GM10248 (cell line): ENCODE measurements at regions not wholly inside any gene's neighbourhood (a gene's known extent, or its start where the extent isn't known, plus 50 kb on each side); places are given as distances from the start of the nearest gene placed in this dataset.

Experiments
- CTCF ChIA-PET: fragments of 300-600 bp; sonication (Branson Sonifier 250); formaldehyde crosslinking; extraction: SDS; loops from one replicate; lab custom pipeline; 2021; ENCODE audit warnings: antibody characterized with exemption; lab: Yijun Ruan, JAX
- POLR2A ChIA-PET: fragments of 350-650 bp; sonication (Branson Sonifier 250); formaldehyde crosslinking; extraction: SDS; loops from one replicate; lab custom pipeline; 2020; ENCODE audit warnings: antibody characterized with exemption; lab: Yijun Ruan, JAX
- DNase-seq: peaks from one replicate; pipeline ENCODE4 v3.0.0; 2012; ENCODE audit errors: extremely low spot score
- TF ChIP-seq, protein P1 (sequence below): IDR thresholded peaks from 2 replicates; pipeline ENCODE4 v1.5.1; 2012; ENCODE audit warnings: mild to moderate bottlenecking, low read depth; ENCODE audit errors: extremely low read depth, missing control alignments, control extremely low read depth

DNA sequence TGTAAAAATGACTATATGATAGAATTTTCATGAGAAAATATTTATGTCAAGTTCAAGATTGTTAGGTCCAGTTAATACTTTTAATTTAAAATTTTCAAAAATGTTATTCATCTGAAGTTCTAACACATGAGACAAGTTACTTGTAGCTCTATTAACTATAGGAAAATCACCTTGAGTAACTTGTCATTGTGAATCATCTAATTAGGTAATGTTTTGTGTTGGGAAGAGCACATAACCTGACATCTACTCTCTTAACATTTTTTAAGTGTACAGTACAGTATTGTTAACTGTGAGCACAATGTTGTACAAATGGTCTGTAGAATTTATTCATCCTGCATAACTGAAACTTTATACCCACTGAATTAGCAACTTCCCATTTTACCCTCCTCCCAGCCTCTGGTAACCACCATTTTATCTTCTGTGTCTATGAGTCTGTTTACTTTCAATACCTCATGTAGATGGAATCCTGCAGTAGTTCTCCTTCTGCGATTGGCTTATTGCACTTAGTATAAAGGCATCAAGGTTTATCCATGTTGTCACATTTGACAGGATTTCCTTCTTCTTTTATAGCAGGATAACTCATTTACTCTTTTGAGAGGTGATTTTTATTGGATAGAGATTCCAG lies 54.6 kb downstream of the ARL4A start:
- TF ChIP-seq, protein P1, sequence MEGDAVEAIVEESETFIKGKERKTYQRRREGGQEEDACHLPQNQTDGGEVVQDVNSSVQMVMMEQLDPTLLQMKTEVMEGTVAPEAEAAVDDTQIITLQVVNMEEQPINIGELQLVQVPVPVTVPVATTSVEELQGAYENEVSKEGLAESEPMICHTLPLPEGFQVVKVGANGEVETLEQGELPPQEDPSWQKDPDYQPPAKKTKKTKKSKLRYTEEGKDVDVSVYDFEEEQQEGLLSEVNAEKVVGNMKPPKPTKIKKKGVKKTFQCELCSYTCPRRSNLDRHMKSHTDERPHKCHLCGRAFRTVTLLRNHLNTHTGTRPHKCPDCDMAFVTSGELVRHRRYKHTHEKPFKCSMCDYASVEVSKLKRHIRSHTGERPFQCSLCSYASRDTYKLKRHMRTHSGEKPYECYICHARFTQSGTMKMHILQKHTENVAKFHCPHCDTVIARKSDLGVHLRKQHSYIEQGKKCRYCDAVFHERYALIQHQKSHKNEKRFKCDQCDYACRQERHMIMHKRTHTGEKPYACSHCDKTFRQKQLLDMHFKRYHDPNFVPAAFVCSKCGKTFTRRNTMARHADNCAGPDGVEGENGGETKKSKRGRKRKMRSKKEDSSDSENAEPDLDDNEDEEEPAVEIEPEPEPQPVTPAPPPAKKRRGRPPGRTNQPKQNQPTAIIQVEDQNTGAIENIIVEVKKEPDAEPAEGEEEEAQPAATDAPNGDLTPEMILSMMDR = no peak
- ChIA-PET CTCF (interaction anchor here (1.2 kb wide), 1 partner anchor 19 kb away, joined by 3 read pairs; no protein-coding TSS in a partner anchor), POLR2A (no interaction called here)
- no peak for DNase-seq

- ChIA-PET POLR2A (no interaction called here), CTCF (no interaction called here)
Measured at GRCh38 chr7:12746211-12746610, 58.8 kb downstream of the ARL4A start.

GRCh38 chr7:12747687-12748306 lies 60.4 kb downstream of the ARL4A start:
- POLR2A ChIA-PET = no interaction called here
- CTCF ChIA-PET = no interaction called here
- no peak for DNase-seq
- TF ChIP-seq, protein P1 = no peak

More at GRCh38 chr7:12746211-12746610, 58.8 kb downstream of the ARL4A start:
- TF ChIP-seq, protein P1 = no peak
- no peak for DNase-seq

- POLR2A ChIA-PET = no interaction called here
- TF ChIP-seq, protein P1 = no peak
- DNase-seq = no peak
- CTCF ChIA-PET = interaction anchor here (0.7 to 1.3 kb wide), 2 partner anchors 10 to 62 kb away, joined by 3 read pairs; no protein-coding TSS in a partner anchor
Measured at GRCh38 chr7:12749069-12749468, 61.6 kb downstream of the ARL4A start.

DNA sequence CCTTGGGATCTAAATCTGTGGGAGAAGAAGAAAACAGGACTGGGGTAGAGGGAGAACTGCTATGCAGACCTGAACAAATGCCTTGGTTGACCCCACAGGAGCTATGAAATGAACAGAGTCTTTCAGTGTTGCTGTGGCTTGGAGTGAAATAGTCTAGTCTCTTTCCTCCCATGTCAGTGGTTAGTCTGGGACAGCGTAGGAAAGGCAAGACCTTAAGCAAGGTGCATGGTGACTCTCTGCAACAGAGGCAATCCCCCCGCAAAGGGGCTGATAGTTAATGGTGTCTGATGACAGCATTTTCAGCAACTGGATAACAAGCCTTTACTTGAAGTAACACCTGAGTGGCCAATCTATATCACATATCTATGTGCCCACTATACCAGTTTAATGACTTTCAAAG lies 62.3 kb downstream of the ARL4A start:
- CTCF ChIA-PET = interaction anchor here (0.7 to 1.3 kb wide), 2 partner anchors 10 to 63 kb away, joined by 3 read pairs; no protein-coding TSS in a partner anchor
- POLR2A ChIA-PET = no interaction called here
- DNase-seq = no peak
- TF ChIP-seq, protein P1 = no peak

DNA sequence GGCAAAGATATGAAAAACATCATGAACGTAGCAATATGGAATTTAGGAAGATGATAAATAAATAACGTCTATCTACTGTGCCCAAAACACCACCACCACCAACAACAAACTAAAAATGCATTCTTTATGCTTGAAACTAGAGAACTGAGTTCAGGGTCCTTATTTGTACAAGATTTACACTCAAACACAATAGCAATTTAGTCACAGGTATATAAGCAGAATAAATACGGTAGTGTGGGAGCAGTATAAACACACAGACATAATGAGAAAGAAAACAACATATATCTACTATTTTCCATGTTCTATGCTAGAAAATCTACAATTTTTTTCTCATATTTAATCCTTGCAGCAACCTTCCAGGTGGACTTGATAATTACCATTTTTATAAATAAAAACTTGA lies 64.3 kb downstream of the ARL4A start:
- CTCF ChIA-PET = no interaction called here
- POLR2A ChIA-PET = no interaction called here
- TF ChIP-seq, protein P1 = no peak

More for the DNA sequence above, 64.3 kb downstream of the ARL4A start:
- DNase-seq = no peak
